Activated CD4-positive, alpha-beta T cell treated with anti-CD3 and anti-CD28 coated beads for 36 hours (primary cell): ENCODE measurements at regions not wholly inside any gene's neighbourhood (a gene's known extent, or its start where the extent isn't known, plus 50 kb on each side); places are given as distances from the start of the nearest gene placed in this dataset.

Source experiments
- ATAC-seq: fragments of 200-7000 bp; cut with Tn5 transposase; one replicate; pipeline ENCODE4 v1.10.0; 2021; ENCODE audit warnings: mild to moderate bottlenecking, moderate library complexity
- CTCF ChIA-PET: fragments of 350-600 bp; sonication (Branson Sonifier 250); formaldehyde crosslinking; loops from one replicate; lab custom pipeline; 2021; ENCODE audit warnings: antibody characterized with exemption; lab: Charles Lee
- POLR2A ChIA-PET: fragments of 350-600 bp; sonication (Branson Sonifier 250); formaldehyde crosslinking; loops from one replicate; lab custom pipeline; 2021; ENCODE audit warnings: antibody characterized with exemption, inconsistent platforms; lab: Charles Lee
- DNase-seq: peaks from one replicate; pipeline ENCODE4 v3.0.0-alpha.2; 2020
- H3K27ac Mint-ChIP-seq: one replicate; pipeline ENCODE4 v1.8.0; 2021; ENCODE audit warnings: mixed read lengths
- H3K27me3 Mint-ChIP-seq: one replicate; pipeline ENCODE4 v1.8.0; 2021; ENCODE audit warnings: mixed read lengths
- H3K36me3 Mint-ChIP-seq: one replicate; pipeline ENCODE4 v1.8.0; 2021; ENCODE audit warnings: low read depth, mixed read lengths
- H3K4me1 Mint-ChIP-seq: one replicate; pipeline ENCODE4 v1.8.0; 2021; ENCODE audit warnings: mixed read lengths
- H3K4me3 Mint-ChIP-seq: one replicate; pipeline ENCODE4 v1.8.0; 2021; ENCODE audit warnings: mild to moderate bottlenecking, moderate library complexity, mixed read lengths
- H3K9me3 Mint-ChIP-seq: one replicate; pipeline ENCODE4 v1.8.0; 2021; ENCODE audit warnings: low read depth, mixed read lengths
- intact Hi-C, 2 experiments: fragments of 100-400 bp; cut with DNase I in 1 of 2; cut with micrococcal nuclease in 1 of 2; formaldehyde crosslinking; loops; one replicate each; pipeline versions ENCODE4 v1.14.2 to v1.15.1; 2022 to 2024; cut with DNase I, micrococcal nuclease

GRCh38 chr20:48309293-48309692 is 518.5 kb downstream of the PREX1 start:
- CTCF ChIA-PET, result no interaction called here

GRCh38 chr20:48308882-48309281 is 518.9 kb downstream of the PREX1 start:
- ChIA-PET CTCF (no interaction called here), POLR2A (no interaction called here)
- DNase-seq (no peak), ATAC-seq (no peak)
- H3K9me3 Mint-ChIP-seq, result no peaks in the 10 kb centered on the region
- H3K4me1 Mint-ChIP-seq, result no peaks in the 10 kb centered on the region
- intact Hi-C loops, result no loop called here
- H3K4me3 Mint-ChIP-seq, result no peak overlapping the region
- no peak overlapping the region for H3K27ac Mint-ChIP-seq
- H3K27me3 Mint-ChIP-seq, result no peaks in the 10 kb centered on the region
- no peaks in the 10 kb centered on the region for H3K36me3 Mint-ChIP-seq

More at GRCh38 chr20:48309293-48309692, 518.5 kb downstream of the PREX1 start:
- H3K4me3 Mint-ChIP-seq, result no peak overlapping the region
- H3K27me3 Mint-ChIP-seq, result no peaks in the 10 kb centered on the region
- H3K36me3 Mint-ChIP-seq, result no peaks in the 10 kb centered on the region
- intact Hi-C loops, result no loop called here
- no peaks in the 10 kb centered on the region for H3K4me1 Mint-ChIP-seq
- POLR2A ChIA-PET, result no interaction called here
- DNase-seq, result no peak
- H3K27ac Mint-ChIP-seq, result no peak overlapping the region
- no peak for ATAC-seq
- H3K9me3 Mint-ChIP-seq, result no peaks in the 10 kb centered on the region

- Mint-ChIP-seq H3K27me3 (no peaks in the 10 kb centered on the region), H3K4me3 (no peak overlapping the region), H3K4me1 (no peaks in the 10 kb centered on the region), H3K36me3 (no peaks in the 10 kb centered on the region), H3K9me3 (no peaks in the 10 kb centered on the region), H3K27ac (no peak overlapping the region)
- intact Hi-C loops, result no loop called here
- ATAC-seq, result no peak
- ChIA-PET CTCF (interaction anchor here (0.6 kb wide), 1 partner anchor 1025 kb away, joined by 3 read pairs; no protein-coding TSS in a partner anchor), POLR2A (no interaction called here)
- DNase-seq, result no peak
Measured at GRCh38 chr20:48308232-48308781, 519.5 kb downstream of the PREX1 start.

GRCh38 chr20:48307277-48307676 is 520.5 kb downstream of the PREX1 start:
- CTCF ChIA-PET, result no interaction called here
- H3K4me1 Mint-ChIP-seq, result no peaks in the 10 kb centered on the region
- intact Hi-C loops, result no loop called here
- H3K27me3 Mint-ChIP-seq, result peaks cover 3% of the 10 kb centered on the region
- DNase-seq (no peak), ATAC-seq (no peak)
- H3K27ac Mint-ChIP-seq, result no peak overlapping the region
- POLR2A ChIA-PET, result no interaction called here
- H3K4me3 Mint-ChIP-seq, result no peak overlapping the region
- H3K36me3 Mint-ChIP-seq, result no peaks in the 10 kb centered on the region
- no peaks in the 10 kb centered on the region for H3K9me3 Mint-ChIP-seq

GRCh38 chr20:48302844-48303542 is 517.7 kb upstream of the SULF2 start:
- POLR2A ChIA-PET, result no interaction called here
- CTCF ChIA-PET, result no interaction called here

GRCh38 chr20:48302149-48302548 is 516.9 kb upstream of the SULF2 start:
- Mint-ChIP-seq H3K27me3 (peaks cover 5% of the 10 kb centered on the region), H3K4me1 (no peaks in the 10 kb centered on the region), H3K27ac (no peak overlapping the region), H3K36me3 (no peaks in the 10 kb centered on the region), H3K4me3 (no peak overlapping the region), H3K9me3 (no peaks in the 10 kb centered on the region)
- DNase-seq (no peak), ATAC-seq (no peak)
- POLR2A ChIA-PET, result no interaction called here
- CTCF ChIA-PET, result no interaction called here
- intact Hi-C loops, result no loop called here

More at GRCh38 chr20:48302844-48303542, 517.7 kb upstream of the SULF2 start:
- ATAC-seq (no peak), DNase-seq (no peak)
- Mint-ChIP-seq H3K36me3 (no peaks in the 10 kb centered on the region), H3K4me1 (no peaks in the 10 kb centered on the region), H3K27ac (no peak overlapping the region), H3K9me3 (no peaks in the 10 kb centered on the region), H3K27me3 (peaks cover 5% of the 10 kb centered on the region), H3K4me3 (no peak overlapping the region)
- intact Hi-C loops, result no loop called here

GRCh38 chr20:48301189-48301588 is 515.9 kb upstream of the SULF2 start:
- Mint-ChIP-seq H3K4me1 (no peaks in the 10 kb centered on the region), H3K36me3 (no peaks in the 10 kb centered on the region), H3K4me3 (no peak overlapping the region), H3K9me3 (no peaks in the 10 kb centered on the region), H3K27ac (no peak overlapping the region), H3K27me3 (peaks cover 5% of the 10 kb centered on the region)
- ChIA-PET POLR2A (no interaction called here), CTCF (interaction anchor here (0.6 kb wide), 1 partner anchor 11 kb away, joined by 3 read pairs; no protein-coding TSS in a partner anchor)
- intact Hi-C loops, result no loop called here
- no peak for DNase-seq
- ATAC-seq, result no peak

- no peaks in the 10 kb centered on the region for H3K9me3 Mint-ChIP-seq
- POLR2A ChIA-PET, result no interaction called here
- CTCF ChIA-PET, result interaction anchor here (0.6 kb wide), 2 partner anchors 11 to 320 kb away, joined by 3 read pairs; no protein-coding TSS in a partner anchor
Measured at GRCh38 chr20:48300529-48300928, 515.2 kb upstream of the SULF2 start.

GRCh38 chr20:48298851-48299484 is 513.7 kb upstream of the SULF2 start:
- CTCF ChIA-PET, result no interaction called here
- ATAC-seq (no peak), DNase-seq (no peak)
- H3K27ac Mint-ChIP-seq, result no peak overlapping the region
- H3K36me3 Mint-ChIP-seq, result no peaks in the 10 kb centered on the region
- no peaks in the 10 kb centered on the region for H3K9me3 Mint-ChIP-seq
- no peak overlapping the region for H3K4me3 Mint-ChIP-seq
- H3K27me3 Mint-ChIP-seq, result peaks cover 5% of the 10 kb centered on the region
- POLR2A ChIA-PET, result no interaction called here
- intact Hi-C loops, result no loop called here
- no peaks in the 10 kb centered on the region for H3K4me1 Mint-ChIP-seq

More at GRCh38 chr20:48300529-48300928, 515.2 kb upstream of the SULF2 start:
- Mint-ChIP-seq H3K27ac (no peak overlapping the region), H3K4me1 (no peaks in the 10 kb centered on the region), H3K4me3 (no peak overlapping the region), H3K36me3 (no peaks in the 10 kb centered on the region), H3K27me3 (peaks cover 5% of the 10 kb centered on the region)
- ATAC-seq (no peak), DNase-seq (no peak)
- intact Hi-C loops, result no loop called here

- Mint-ChIP-seq H3K27ac (no peak overlapping the region), H3K36me3 (no peaks in the 10 kb centered on the region), H3K4me3 (no peak overlapping the region), H3K9me3 (no peaks in the 10 kb centered on the region), H3K27me3 (peaks cover 7% of the 10 kb centered on the region), H3K4me1 (no peaks in the 10 kb centered on the region)
- ChIA-PET POLR2A (no interaction called here), CTCF (no interaction called here)
- ATAC-seq (no peak), DNase-seq (no peak)
- intact Hi-C loops, result no loop called here
Measured at GRCh38 chr20:48298433-48298832, 513.2 kb upstream of the SULF2 start.

GRCh38 chr20:48295966-48296421 is 510.7 kb upstream of the SULF2 start:
- CTCF ChIA-PET, result no interaction called here
- H3K27me3 Mint-ChIP-seq, result peaks cover 1% of the 10 kb centered on the region
- intact Hi-C loops, result no loop called here
- no peaks in the 10 kb centered on the region for H3K9me3 Mint-ChIP-seq
- H3K36me3 Mint-ChIP-seq, result no peaks in the 10 kb centered on the region
- ATAC-seq (no peak), DNase-seq (no peak)
- H3K4me1 Mint-ChIP-seq, result no peaks in the 10 kb centered on the region
- no peak overlapping the region for H3K4me3 Mint-ChIP-seq
- H3K27ac Mint-ChIP-seq, result no peak overlapping the region
- POLR2A ChIA-PET, result no interaction called here

- intact Hi-C loops, result no loop called here
- ChIA-PET POLR2A (no interaction called here), CTCF (interaction anchor here (0.9 kb wide), 1 partner anchor 13 kb away, joined by 3 read pairs; no protein-coding TSS in a partner anchor)
Measured at GRCh38 chr20:48295445-48295903, 510.2 kb upstream of the SULF2 start.

More at GRCh38 chr20:48295445-48295903, 510.2 kb upstream of the SULF2 start:
- ATAC-seq (no peak), DNase-seq (no peak)
- Mint-ChIP-seq H3K4me3 (no peak overlapping the region), H3K27me3 (peaks cover 1% of the 10 kb centered on the region), H3K27ac (no peak overlapping the region), H3K36me3 (no peaks in the 10 kb centered on the region), H3K9me3 (no peaks in the 10 kb centered on the region), H3K4me1 (no peaks in the 10 kb centered on the region)
